ENCODE measurements at regions not wholly inside any gene's neighbourhood (a gene's known extent, or its start where the extent isn't known, plus 50 kb on each side); places are given as distances from the start of the nearest gene placed in this dataset.

GRCh38 chr16:49000594-49000993 is 281.0 kb downstream of the CBLN1 start:
- Histone ChIP-seq H3K27me3 (ENCODE audit: control insufficient read depth, insufficient read depth, low read length) (no peaks in the 10 kb centered on the region; the same call in 1 of the 2 replicates), H3K4me3 (ENCODE audit: low read depth, low read length) (no peak overlapping the region), H3K36me3 (ENCODE audit: control insufficient read depth, insufficient read depth, low read length) (no peaks in the 10 kb centered on the region)
- POLR2A ChIA-PET, result no interaction called here
- CTCF ChIA-PET, result no interaction called here
- TF ChIP-seq CTCF (IDR thresholded peaks at IDR 0.05; ENCODE audit: insufficient read depth, low read depth, low read length), result peak; percentile 50
- no peak for DNase-seq (ENCODE audit: low read depth)

- no peak overlapping the region for H3K4me3 ChIP-seq (ENCODE audit: low read depth, low read length)
- H3K27me3 ChIP-seq (ENCODE audit: control insufficient read depth, insufficient read depth, low read length), result no peaks in the 10 kb centered on the region; the same call in none of the 2 replicates
- CTCF ChIA-PET, result interaction anchor here (0.6 to 1.2 kb wide), 2 partner anchors 28 to 933 kb away, joined by 3 to 4 read pairs; no protein-coding TSS in a partner anchor
- no peak for DNase-seq (ENCODE audit: low read depth)
- H3K36me3 ChIP-seq (ENCODE audit: control insufficient read depth, insufficient read depth, low read length), result no peaks in the 10 kb centered on the region
- TF ChIP-seq CTCF (IDR thresholded peaks at IDR 0.05; ENCODE audit: insufficient read depth, low read depth, low read length), result no peak
- POLR2A ChIA-PET, result no interaction called here
Observed at GRCh38 chr16:48999508-48999907, 282.1 kb downstream of the CBLN1 start.

- no peak for DNase-seq (ENCODE audit: low read depth)
- H3K27me3 ChIP-seq (ENCODE audit: control insufficient read depth, insufficient read depth, low read length), result no peaks in the 10 kb centered on the region; the same call in none of the 2 replicates
- H3K4me3 ChIP-seq (ENCODE audit: low read depth, low read length), result no peak overlapping the region
- no peaks in the 10 kb centered on the region for H3K36me3 ChIP-seq (ENCODE audit: control insufficient read depth, insufficient read depth, low read length)
- POLR2A ChIA-PET, result no interaction called here
- TF ChIP-seq CTCF (IDR thresholded peaks at IDR 0.05; ENCODE audit: insufficient read depth, low read depth, low read length), result no peak
- CTCF ChIA-PET, result interaction anchor here (0.6 to 1.2 kb wide), 4 partner anchors 12 to 933 kb away, joined by 3 to 4 read pairs (median 3); no protein-coding TSS in a partner anchor
Observed at GRCh38 chr16:48999044-48999443, 282.6 kb downstream of the CBLN1 start.

GRCh38 chr16:48997946-48998345 is 283.7 kb downstream of the CBLN1 start:
- ChIA-PET CTCF (interaction anchor here (0.6 to 1.2 kb wide), 3 partner anchors 13 to 23 kb away, joined by 3 to 4 read pairs (median 3); no protein-coding TSS in a partner anchor), POLR2A (no interaction called here)
- TF ChIP-seq CTCF (IDR thresholded peaks at IDR 0.05; ENCODE audit: insufficient read depth, low read depth, low read length), result no peak
- no peak for DNase-seq (ENCODE audit: low read depth)
- Histone ChIP-seq H3K4me3 (ENCODE audit: low read depth, low read length) (no peak overlapping the region), H3K36me3 (ENCODE audit: control insufficient read depth, insufficient read depth, low read length) (no peaks in the 10 kb centered on the region), H3K27me3 (ENCODE audit: control insufficient read depth, insufficient read depth, low read length) (no peaks in the 10 kb centered on the region; the same call in none of the 2 replicates)

GRCh38 chr16:48997081-48997615 is 284.5 kb downstream of the CBLN1 start:
- Histone ChIP-seq H3K36me3 (ENCODE audit: control insufficient read depth, insufficient read depth, low read length) (no peaks in the 10 kb centered on the region), H3K4me3 (ENCODE audit: low read depth, low read length) (no peak overlapping the region), H3K27me3 (ENCODE audit: control insufficient read depth, insufficient read depth, low read length) (no peaks in the 10 kb centered on the region; the same call in none of the 2 replicates)
- POLR2A ChIA-PET, result no interaction called here
- CTCF ChIA-PET, result interaction anchor here (0.6 kb wide), 1 partner anchor 24 kb away, joined by 4 read pairs; no protein-coding TSS in a partner anchor
- no peak for DNase-seq (ENCODE audit: low read depth)
- no peak for TF ChIP-seq CTCF (IDR thresholded peaks at IDR 0.05; ENCODE audit: insufficient read depth, low read depth, low read length)

Measured in BJ (cell line).